ENCODE measurements at regions not wholly inside any gene's neighbourhood (a gene's known extent, or its start where the extent isn't known, plus 50 kb on each side); places are given as distances from the start of the nearest gene placed in this dataset.
A peak's percentile ranks its signal among the peaks of the same experiment; 100 is the strongest.

GRCh38 chr4:108527723-108528122, 92.7 kb upstream of the RPL34 start:
- ATAC-seq = peak; percentile 59
- no peak for DNase-seq

DNA sequence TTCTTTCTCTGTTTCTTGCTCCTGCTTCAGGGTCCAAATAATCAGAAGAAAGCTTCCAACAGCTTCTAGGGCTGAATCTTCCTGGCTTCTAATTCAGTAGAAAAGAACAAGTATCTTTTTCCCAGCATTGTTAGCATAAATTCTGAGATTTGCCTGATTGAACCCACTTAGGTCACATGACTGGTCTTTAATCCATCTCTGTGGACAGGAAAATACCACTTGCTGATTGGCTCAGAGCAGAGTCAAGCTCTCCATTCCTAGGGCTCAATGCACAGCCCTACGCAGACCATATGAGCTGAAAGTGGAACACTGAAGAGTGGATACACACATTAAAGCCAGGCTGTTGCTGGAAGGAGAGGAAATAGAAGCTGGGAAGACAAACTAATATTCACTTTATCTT, 99.6 kb upstream of the RPL34 start:
- ATAC-seq = no peak

DNA sequence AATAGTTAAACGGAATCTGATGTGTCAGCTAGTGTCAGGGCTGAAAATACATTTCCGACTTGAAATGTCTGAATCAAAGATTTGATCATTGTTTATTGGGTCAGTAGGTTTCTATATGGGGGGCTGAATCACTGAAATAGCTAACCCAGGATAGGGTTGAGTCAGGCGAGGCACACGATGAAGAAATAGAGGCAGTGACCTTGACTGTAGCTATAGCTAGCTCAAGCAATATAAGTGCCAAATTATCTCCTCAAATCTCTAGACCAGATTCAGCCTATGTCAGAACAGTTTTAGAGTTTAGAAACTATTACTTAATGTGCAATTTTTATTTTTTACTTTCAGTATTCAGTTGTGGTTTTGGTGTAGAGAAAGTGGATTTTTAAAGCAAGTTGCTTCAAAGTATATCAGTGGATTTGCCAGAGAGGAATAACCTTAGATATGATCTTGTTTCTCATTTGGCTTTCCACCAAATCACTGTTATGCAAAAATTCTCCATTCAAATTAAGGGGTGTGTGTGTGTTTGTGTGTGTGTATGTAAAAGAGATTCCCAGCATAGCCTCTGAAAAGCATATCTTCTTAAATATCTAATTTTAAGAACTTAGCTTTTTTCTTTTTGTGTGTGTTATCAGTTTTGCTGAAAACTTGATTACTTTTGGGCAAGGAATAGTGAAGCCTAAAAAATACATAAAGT, 100.3 kb upstream of the RPL34 start:
- peak; percentile 69 for ATAC-seq
- no peak for DNase-seq

More for the DNA sequence above, 99.6 kb upstream of the RPL34 start:
- DNase-seq = no peak

GRCh38 chr4:108519208-108519833, 101.1 kb upstream of the RPL34 start:
- ATAC-seq (no peak), DNase-seq (no peak)

- ATAC-seq = peak; percentile 89
- DNase-seq = peak; percentile 43
Observed at GRCh38 chr4:108512615-108513505, 107.5 kb upstream of the RPL34 start.

GRCh38 chr4:108511618-108512017, 108.8 kb upstream of the RPL34 start:
- ATAC-seq = no peak

DNA sequence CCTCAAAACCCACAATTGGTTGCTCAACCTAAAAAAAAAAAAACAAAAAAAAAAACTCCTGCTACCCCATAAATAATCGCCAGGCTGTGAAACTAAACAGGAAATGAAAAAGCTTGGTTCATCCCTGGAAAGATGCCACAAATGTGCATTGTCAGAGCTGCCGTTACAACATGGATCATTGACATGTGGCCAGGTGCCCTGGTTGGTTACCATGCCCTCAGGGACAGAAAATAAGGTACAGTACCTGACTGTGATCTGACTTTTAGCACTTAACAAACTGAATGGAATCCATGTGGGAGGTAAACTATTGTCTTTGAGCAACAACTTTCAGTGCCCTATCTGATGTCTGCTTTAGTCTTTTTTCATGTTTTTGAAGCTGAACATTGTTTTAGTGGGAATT, 118.0 kb upstream of the RPL34 start:
- DNase-seq = no peak

More at GRCh38 chr4:108511618-108512017, 108.8 kb upstream of the RPL34 start:
- no peak for DNase-seq

GRCh38 chr4:108498925-108499324, 121.5 kb upstream of the RPL34 start:
- ATAC-seq = no peak

More for the DNA sequence above, 118.0 kb upstream of the RPL34 start:
- no peak for ATAC-seq

DNA sequence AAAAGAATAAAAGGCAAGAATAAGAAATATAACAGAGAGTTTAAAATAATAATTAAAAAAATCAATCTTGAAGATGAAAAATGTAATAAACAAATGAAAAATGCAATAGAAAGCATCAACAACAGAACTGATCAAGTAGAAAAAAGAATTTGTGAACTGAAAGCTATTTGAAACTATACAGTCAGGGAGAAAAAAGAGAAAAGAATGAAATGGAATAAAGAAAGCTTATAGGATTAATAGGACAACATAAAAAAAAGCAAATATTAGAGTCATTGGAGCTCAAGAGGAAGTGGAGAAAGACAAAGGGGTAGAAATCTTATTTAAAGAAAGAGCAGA, 126.8 kb upstream of the RPL34 start:
- no peak for DNase-seq
- no peak for ATAC-seq

More at GRCh38 chr4:108498925-108499324, 121.5 kb upstream of the RPL34 start:
- DNase-seq = no peak

GRCh38 chr4:108492816-108493595, 127.4 kb upstream of the RPL34 start:
- DNase-seq (peak; percentile 37), ATAC-seq (peak; percentile 66)

DNA sequence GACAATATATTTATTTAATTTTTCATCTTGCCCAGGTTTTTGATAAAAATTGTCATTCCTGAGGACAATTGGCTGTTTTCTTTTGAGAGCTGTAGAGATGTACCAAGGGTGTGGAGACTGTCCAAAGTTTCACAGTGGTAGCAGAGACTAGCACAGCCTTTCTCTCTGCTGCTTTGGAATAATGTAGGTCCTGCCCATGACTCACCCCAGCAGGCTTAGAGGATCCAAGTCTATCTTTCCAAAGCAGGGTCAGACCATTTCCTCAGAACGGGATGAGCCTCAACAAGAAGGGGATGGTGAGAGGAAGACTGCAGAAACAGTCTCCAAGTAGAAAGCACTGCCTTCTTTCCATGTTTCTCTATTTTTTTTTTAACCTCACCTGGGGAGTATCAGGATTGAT, 131.5 kb upstream of the RPL34 start:
- DNase-seq = no peak
- no peak for ATAC-seq

- DNase-seq = no peak
- ATAC-seq = no peak
Observed at GRCh38 chr4:108486046-108486445, 134.3 kb upstream of the RPL34 start.

GRCh38 chr4:108484187-108484586, 136.2 kb upstream of the RPL34 start:
- ATAC-seq (no peak), DNase-seq (no peak)

- DNase-seq (no peak), ATAC-seq (peak; percentile 25)
Observed at GRCh38 chr4:108483650-108484049, 136.7 kb upstream of the RPL34 start.

- ATAC-seq (peak; percentile 89), DNase-seq (peak; percentile 46)
Observed at GRCh38 chr4:108483079-108483478, 137.3 kb upstream of the RPL34 start.

- DNase-seq (no peak), ATAC-seq (no peak)
Observed at GRCh38 chr4:108480881-108481280, 139.5 kb upstream of the RPL34 start.

DNA sequence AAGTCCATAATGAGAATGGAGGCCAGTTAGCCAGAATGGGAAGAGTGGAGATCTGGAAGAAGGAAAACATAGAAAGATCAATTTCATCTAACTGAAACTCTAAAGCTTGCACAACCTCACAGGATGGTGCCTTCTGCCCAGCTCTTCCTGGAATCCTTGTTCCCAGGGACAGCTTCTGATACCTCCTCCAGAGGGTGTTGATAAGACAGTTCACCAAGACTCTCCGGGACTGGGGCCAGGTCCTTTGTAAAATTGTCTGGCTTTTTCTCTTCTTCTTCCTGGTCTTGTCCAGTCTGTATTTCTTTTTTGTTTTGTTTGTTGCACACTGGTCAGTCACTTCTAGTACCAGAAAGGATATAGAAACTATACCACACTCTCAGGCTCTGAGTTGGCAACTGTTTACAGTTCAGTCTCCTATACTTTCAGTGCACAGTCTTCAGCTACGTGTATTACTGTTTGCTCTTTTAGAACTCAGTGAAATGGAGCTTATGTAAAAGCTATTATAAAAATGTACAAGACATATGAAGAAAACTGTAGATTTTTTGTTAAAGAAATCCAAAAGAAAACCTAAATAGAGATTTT, 142.8 kb upstream of the RPL34 start:
- no peak for DNase-seq

DNA sequence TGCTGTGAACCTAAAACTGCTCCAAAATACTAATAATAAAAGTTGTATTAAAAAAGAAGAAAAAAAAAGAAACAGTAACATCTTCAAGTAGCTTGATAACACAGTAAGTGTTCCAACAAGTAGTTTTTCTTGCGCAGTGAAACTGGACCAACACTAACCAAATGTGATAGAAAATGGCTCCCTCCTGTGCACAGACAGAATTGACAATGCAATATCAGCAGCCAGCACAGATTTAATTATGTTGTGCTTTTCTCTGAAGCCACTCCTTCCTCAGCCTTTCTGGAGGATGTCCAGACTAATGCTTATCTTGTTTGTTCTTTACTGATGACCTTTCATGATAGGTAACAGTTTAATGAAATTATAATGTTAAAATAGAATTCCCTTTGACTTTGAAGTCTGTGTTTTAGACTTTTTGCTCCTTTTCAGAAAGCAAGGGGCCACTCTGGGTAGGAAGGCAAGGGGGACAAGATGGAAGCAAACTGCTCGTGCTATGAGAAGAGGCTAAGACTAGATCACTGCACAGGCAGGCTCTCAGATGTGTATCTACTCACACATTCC, 147.1 kb upstream of the RPL34 start:
- no peak for ATAC-seq
- DNase-seq = no peak

More for the DNA sequence above, 142.8 kb upstream of the RPL34 start:
- ATAC-seq = no peak

- peak; percentile 87 for ATAC-seq
- peak; percentile 15 for DNase-seq
Observed at GRCh38 chr4:108466936-108467902, 153.2 kb upstream of the RPL34 start.

DNA sequence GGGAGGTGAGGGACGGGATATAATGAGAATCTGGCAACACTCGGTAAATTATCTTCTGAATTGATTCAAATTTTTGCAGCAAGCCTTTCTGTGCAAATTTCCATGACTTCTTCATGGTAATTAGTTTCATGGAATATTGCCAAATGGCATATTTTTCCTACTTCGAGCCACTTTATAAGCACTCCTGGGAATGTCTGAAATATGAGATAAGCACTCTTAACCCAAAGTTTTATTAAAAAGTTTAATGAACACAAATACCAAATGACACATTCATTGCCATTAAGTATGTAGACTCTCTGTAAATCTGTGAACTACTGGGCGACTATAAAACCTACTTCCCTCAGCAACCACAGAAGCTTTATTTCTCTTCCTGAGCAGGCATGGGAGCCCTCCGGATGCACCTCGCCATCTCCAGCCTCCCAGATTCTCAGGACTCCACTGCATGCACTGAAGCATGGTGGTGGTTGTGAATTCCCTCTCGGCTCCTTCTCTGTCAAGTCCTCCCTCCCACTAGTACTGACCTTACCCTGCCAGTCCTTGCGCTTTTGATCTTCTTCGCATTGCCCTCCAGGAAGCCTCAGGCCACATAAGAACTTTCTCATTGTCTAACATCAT, 154.4 kb upstream of the RPL34 start:
- DNase-seq (no peak), ATAC-seq (no peak)

Measured in stimulated activated naive CD8-positive, alpha-beta T cell treated with anti-CD3 and anti-CD28 coated beads, Interleukin-15, Interleukin-2, amounts not matched to agents 100 U/mL and 50 U/mL, for 24 hours (primary cell).